GM19395 (cell line): ENCODE measurements at regions not wholly inside any gene's neighbourhood (a gene's known extent, or its start where the extent isn't known, plus 50 kb on each side); places are given as distances from the start of the nearest gene placed in this dataset.

ENCODE experiments used
- ATAC-seq: cut with Tn5 transposase; IDR thresholded peaks from one replicate; pipeline ENCODE4 v1.9.1; 2021; ENCODE audit warnings: mild to moderate bottlenecking, moderate library complexity; ENCODE audit not compliant: unreplicated experiment

GRCh38 chr3:44047796-44048195 is 193.9 kb upstream of the TOPAZ1 start:
- ATAC-seq = no peak

DNA sequence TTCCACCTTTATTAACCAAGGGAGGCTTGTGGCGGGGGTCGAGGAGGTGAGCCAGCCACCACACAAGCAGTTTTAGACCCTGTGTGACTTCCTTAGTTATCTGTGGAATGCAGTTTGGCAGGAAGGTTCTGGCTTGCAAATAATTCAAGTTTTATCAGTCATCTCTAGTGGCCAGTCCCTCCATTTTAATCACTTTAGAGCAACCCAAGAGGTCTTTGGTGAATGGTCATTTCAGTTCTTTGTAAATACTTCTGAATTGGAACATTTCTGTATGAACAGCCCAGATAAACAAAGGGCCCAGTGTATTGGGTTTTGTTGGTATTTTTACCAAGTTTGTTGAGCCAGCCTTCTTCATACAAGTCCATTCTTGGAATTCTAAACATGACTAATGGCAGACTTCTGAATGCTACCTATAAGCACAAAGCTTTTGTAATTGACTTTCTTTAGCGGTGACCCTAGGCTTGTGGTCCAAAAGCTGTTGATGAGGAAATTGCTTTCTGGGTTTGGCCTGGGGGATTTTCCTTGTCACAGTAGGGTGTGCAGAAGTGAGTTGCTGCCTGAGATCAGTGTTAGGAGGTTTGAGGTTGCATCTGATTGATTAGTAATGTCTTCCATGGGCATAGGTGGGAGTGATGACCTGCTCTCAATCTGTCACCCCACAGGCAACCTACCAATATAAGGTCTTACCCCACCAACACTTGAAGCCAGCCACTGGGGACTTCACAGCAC is 193.3 kb upstream of the TOPAZ1 start:
- no peak for ATAC-seq

- no peak for ATAC-seq
These were observed 192.7 kb upstream of the TOPAZ1 start for GRCh38 chr3:44048949-44049348.

- no peak for ATAC-seq
These were observed 191.6 kb upstream of the TOPAZ1 start for GRCh38 chr3:44050101-44050500.

DNA sequence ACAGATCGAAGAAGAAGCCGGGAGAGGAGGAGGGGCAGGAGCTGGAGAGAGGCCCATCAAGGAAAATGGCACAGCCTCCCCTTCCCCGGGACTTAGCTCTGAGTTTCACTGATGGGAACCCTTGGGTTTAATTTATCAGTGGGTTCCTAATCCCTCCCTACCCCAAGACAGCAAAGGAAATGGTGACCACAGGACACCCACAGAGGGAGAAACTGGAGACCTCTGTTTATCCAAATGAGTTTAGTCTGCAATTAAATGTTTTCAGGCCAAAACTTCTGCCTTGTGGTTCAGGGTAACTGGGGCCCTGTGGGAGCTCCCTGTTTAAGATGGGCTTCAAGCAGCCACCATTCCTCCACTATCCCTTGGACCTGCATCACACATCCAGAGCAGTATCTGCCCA is 190.8 kb upstream of the TOPAZ1 start:
- ATAC-seq = no peak

- ATAC-seq = no peak
These were observed 185.7 kb upstream of the TOPAZ1 start for GRCh38 chr3:44055951-44056350.

GRCh38 chr3:44056446-44057240 is 185.0 kb upstream of the TOPAZ1 start:
- no peak for ATAC-seq

- peak; percentile 90 for ATAC-seq
These were observed 183.4 kb upstream of the TOPAZ1 start for GRCh38 chr3:44058022-44058867.

DNA sequence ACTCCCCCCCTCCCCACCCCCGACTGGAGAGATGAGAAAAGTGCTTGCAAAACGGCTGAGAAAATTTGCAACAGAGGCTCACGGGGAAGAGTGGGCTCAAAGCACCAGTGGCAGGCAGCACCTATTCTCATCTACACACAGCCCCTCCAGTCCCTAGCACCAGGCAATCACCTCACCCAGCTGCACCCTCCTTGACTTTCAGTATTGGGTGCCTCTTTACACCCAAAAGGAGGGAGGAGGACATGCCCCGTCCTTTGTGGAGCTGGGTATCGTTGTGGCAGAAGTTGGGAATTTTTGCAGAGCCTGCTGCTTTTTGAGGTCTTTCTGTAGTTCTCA is 182.8 kb upstream of the TOPAZ1 start:
- peak; percentile 23 for ATAC-seq

DNA sequence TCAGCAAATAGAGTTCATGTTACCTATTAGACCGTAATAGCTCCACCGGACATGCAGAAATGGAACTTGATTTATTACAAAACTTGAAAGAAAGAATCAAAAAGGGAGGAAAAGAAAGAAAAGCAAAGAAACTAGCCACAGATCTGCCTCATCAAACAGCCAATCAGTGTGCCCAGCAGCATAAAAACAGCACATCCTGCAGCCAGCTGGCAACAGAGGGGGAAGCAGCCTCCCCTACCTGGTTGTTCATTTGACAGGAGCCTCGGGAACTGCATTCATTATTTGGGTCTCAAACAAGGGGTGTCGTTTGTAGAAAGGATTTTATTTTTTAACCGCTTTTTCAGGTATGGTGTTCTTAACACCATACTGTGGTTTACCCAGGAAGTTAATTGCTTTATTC is 181.5 kb upstream of the TOPAZ1 start:
- ATAC-seq = no peak

DNA sequence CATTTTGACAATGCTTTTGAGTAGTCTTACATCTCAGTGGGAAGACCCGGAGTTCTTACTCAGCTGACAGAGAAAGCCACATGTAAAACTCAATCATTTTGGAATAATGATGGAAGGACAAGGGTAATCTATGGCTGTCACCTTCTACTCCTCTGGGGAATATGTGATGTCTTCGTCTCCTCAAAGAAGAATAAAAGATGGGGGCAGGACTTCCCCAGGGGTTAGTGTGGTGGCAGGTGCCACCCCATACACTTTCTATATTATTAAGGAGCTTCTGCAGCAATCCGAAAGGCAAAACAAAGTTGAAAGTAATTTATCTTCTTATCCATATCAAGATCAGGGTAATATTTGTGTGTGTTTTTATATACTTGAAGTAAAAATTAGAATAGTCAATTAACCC is 180.4 kb upstream of the TOPAZ1 start:
- no peak for ATAC-seq

DNA sequence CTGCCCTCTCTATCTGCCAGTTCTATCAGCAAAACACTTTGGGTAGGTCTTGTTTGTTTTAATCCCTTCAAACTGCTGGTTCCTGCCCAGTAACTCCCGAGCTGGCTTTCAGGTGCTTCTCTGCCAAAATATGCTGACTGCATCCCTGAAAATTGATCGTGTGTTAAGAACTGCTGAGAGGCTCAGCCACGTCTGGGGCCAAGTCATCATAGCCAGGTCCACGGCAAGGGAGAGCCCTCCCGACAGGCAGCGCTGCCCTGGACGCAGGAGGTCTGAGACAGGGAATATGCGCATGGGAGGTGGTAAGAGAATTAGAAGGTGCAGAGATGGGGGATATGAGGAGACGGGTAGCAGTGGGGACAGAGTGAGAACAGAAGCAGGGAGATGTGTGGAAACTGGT is 179.7 kb upstream of the TOPAZ1 start:
- no peak for ATAC-seq

- ATAC-seq = no peak
These were observed 176.2 kb upstream of the TOPAZ1 start for GRCh38 chr3:44065311-44066094.

- ATAC-seq = no peak
These were observed 174.9 kb upstream of the TOPAZ1 start for GRCh38 chr3:44066806-44067205.

GRCh38 chr3:44067431-44067830 is 174.3 kb upstream of the TOPAZ1 start:
- ATAC-seq = no peak

DNA sequence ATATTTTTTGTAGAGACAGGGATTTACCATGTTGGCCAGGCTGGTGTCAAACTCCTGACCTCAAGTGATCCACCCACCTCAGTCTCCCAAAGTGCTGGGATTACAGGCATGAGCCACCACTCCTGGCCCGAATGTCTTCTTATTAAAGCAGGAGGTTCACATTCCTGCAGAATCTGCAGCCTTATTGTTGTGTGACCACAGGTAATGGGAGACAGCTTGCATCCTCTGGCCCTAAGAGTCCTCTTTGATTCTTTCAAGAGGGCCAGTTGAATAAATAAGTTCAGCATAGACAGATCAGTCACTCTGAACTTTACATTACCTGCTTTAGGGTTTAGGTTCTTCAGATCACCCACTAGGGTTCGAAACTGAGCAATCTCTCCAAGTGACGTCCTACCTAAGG is 172.9 kb upstream of the TOPAZ1 start:
- no peak for ATAC-seq

DNA sequence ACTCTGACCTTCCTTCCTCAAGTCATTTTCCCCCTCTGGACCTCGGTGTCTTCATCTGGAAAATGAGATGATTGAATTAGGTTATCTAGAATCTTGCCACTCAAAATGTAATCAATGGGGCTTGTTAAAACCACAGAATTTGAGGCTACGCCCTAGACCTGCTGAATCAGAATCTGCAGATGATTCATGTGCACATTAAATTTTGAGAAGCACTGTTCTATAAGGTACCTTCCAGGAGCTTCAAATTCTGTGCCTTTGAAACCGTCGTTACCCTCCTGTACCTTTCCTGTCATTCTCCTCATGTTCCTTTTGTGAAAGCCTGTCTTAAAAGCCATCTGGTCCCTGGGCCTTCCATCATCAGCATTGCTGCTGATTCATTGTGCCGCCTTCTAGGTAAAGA is 172.4 kb upstream of the TOPAZ1 start:
- ATAC-seq = no peak

DNA sequence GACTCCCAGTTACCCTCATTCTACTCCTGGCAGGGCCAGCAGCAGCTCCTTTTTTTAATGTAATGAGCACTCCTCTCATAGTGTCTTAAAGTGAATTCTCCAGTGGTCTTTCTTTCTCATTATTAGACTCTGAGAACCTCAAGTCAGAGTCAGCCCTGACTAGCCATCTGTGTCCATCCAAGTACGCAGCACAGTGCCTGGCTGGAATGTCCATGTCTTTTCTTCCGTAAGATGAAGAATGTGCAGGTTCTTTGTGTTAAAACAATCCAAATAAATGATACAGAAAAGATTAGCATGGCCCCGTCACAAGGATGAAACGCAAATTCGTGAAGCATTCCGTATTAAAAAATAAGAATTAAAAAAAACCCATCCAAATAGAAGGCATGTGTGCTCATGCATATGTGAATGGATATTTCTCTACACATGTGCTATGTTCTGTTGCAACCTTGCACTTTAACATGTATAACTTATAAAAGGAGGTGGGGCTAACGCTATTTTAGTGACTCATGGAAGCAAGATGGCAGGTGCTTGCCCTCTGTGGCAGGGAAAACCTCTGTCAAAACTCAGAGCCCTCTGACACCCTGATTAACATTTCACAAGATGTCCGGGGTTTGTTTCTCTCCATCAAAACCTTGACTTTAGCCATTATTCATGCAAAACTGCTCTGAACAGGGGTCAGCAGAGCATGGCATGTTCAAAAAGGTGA is 170.7 kb upstream of the TOPAZ1 start:
- no peak for ATAC-seq

- ATAC-seq = no peak
These were observed 168.8 kb upstream of the TOPAZ1 start for GRCh38 chr3:44072601-44073540.
